OCI-LY1 (cell line): ENCODE measurements at regions not wholly inside any gene's neighbourhood (a gene's known extent, or its start where the extent isn't known, plus 50 kb on each side); places are given as distances from the start of the nearest gene placed in this dataset.
"Not testable (repeated sequence)": the region's sequence is repeated elsewhere in the genome, so short reads cannot be mapped to it uniquely, and the experiment has no call there.

Experiments
- H2AFZ ChIP-seq: fragments of 200-600 bp; sonication (generic), shearing (Covaris generic); 2 replicates; pipeline ENCODE4 v1.6.0; 2014; ENCODE audit warnings: antibody characterized with exemption, mild to moderate bottlenecking, low read length
- H3F3A ChIP-seq: fragments of 200-600 bp; sonication (generic), shearing (Covaris generic); 2 replicates; pipeline ENCODE4 v1.6.0; 2014; ENCODE audit warnings: mild to moderate bottlenecking, antibody characterized with exemption, low read length, moderate library complexity; ENCODE audit not compliant: insufficient read depth
- H3K27ac ChIP-seq: fragments of 200-600 bp; sonication (generic); 2 replicates; pipeline ENCODE4 v1.5.1; 2014; ENCODE audit warnings: low read length, mixed run types, mild to moderate bottlenecking, low read depth; ENCODE audit not compliant: poor library complexity, severe bottlenecking
- H3K27me3 ChIP-seq: fragments of 200-600 bp; sonication (generic); 2 replicates; pipeline ENCODE4 v1.6.0; 2014; ENCODE audit warnings: antibody characterized with exemption, mild to moderate bottlenecking, low read length, moderate library complexity; ENCODE audit not compliant: insufficient read depth
- H3K36me3 ChIP-seq: fragments of 200-600 bp; sonication (generic); 2 replicates; pipeline ENCODE4 v1.6.1; 2014; ENCODE audit warnings: mild to moderate bottlenecking, antibody characterized with exemption, low read length, moderate library complexity, mixed read lengths; ENCODE audit not compliant: insufficient read depth
- H3K4me1 ChIP-seq: fragments of 200-600 bp; sonication (generic); 2 replicates; pipeline ENCODE4 v1.5.1; 2014; ENCODE audit warnings: mild to moderate bottlenecking, low read length, moderate library complexity; ENCODE audit not compliant: insufficient read depth, severe bottlenecking
- H3K4me2 ChIP-seq: fragments of 200-600 bp; sonication (generic), shearing (Covaris generic); 2 replicates; pipeline ENCODE4 v1.6.1; 2014; ENCODE audit warnings: low read length
- H3K4me3 ChIP-seq: fragments of 200-600 bp; sonication (generic); 2 replicates; pipeline ENCODE4 v1.5.1; 2014; ENCODE audit warnings: low read length, low read depth, mild to moderate bottlenecking, mixed read lengths; ENCODE audit not compliant: poor library complexity, severe bottlenecking
- H3K79me2 ChIP-seq: fragments of 200-600 bp; shearing (Covaris generic); 2 replicates; pipeline ENCODE4 v1.6.1; 2016; ENCODE audit warnings: mixed run types, low read length, mixed read lengths; ENCODE audit not compliant: insufficient read depth
- H3K9ac ChIP-seq: fragments of 200-600 bp; sonication (generic), shearing (Covaris generic); 2 replicates; pipeline ENCODE4 v1.6.1; 2014; ENCODE audit warnings: mild to moderate bottlenecking, low read length, mixed read lengths
- H3K9me2 ChIP-seq: fragments of 200-600 bp; sonication (generic), shearing (Covaris generic); 2 replicates; pipeline ENCODE4 v1.6.1; 2014; ENCODE audit warnings: low read depth, mild to moderate bottlenecking, low read length, mixed read lengths
- H3K9me3 ChIP-seq: fragments of 200-600 bp; shearing (Covaris generic); 2 replicates; pipeline ENCODE4 v1.6.1; 2014; ENCODE audit warnings: low read length, mixed read lengths
- H4K20me1 ChIP-seq: fragments of 200-600 bp; sonication (generic), shearing (Covaris generic); 2 replicates; pipeline ENCODE4 v1.6.0; 2016; ENCODE audit warnings: mild to moderate bottlenecking, low read length; ENCODE audit not compliant: insufficient read depth
- EZH2 ChIP-seq: fragments of 200-600 bp; sonication (generic), shearing (Covaris generic); IDR thresholded peaks from 2 replicates; pipeline ENCODE4 v1.8.0; 2017; ENCODE audit warnings: borderline replicate concordance, mixed run types, mild to moderate bottlenecking, antibody characterized with exemption, low read length, moderate library complexity, mixed read lengths
- TF ChIP-seq, protein P1 (sequence below): fragments of 200-600 bp; sonication (generic), shearing (Covaris generic); IDR thresholded peaks from 2 replicates; pipeline ENCODE4 v1.5.1; 2017; ENCODE audit warnings: mild to moderate bottlenecking, antibody characterized with exemption, low read length, moderate library complexity, mixed read lengths

- H3K9ac ChIP-seq, result no peak overlapping the region
- H3K36me3 ChIP-seq, result no peaks in the 10 kb centered on the region
- H2AFZ ChIP-seq, result no peak overlapping the region
- H3K4me2 ChIP-seq, result no peak overlapping the region
- no peaks in the 10 kb centered on the region for H3K4me1 ChIP-seq
- H3K27me3 ChIP-seq, result no peaks in the 10 kb centered on the region
- no peaks in the 10 kb centered on the region for H3K9me2 ChIP-seq
- H3F3A ChIP-seq, result no peaks in the 10 kb centered on the region
- H3K79me2 ChIP-seq, result no peaks in the 10 kb centered on the region
- H3K4me3 ChIP-seq, result no peak overlapping the region
- TF ChIP-seq EZH2, result no peak
- TF ChIP-seq, protein P1, sequence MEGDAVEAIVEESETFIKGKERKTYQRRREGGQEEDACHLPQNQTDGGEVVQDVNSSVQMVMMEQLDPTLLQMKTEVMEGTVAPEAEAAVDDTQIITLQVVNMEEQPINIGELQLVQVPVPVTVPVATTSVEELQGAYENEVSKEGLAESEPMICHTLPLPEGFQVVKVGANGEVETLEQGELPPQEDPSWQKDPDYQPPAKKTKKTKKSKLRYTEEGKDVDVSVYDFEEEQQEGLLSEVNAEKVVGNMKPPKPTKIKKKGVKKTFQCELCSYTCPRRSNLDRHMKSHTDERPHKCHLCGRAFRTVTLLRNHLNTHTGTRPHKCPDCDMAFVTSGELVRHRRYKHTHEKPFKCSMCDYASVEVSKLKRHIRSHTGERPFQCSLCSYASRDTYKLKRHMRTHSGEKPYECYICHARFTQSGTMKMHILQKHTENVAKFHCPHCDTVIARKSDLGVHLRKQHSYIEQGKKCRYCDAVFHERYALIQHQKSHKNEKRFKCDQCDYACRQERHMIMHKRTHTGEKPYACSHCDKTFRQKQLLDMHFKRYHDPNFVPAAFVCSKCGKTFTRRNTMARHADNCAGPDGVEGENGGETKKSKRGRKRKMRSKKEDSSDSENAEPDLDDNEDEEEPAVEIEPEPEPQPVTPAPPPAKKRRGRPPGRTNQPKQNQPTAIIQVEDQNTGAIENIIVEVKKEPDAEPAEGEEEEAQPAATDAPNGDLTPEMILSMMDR, result no peak
- no peaks in the 10 kb centered on the region for H4K20me1 ChIP-seq
- no peaks in the 10 kb centered on the region for H3K9me3 ChIP-seq
- H3K27ac ChIP-seq, result no peak overlapping the region
These were observed 308.3 kb downstream of the PHF14 start for GRCh38 chr7:11281953-11282352.

- not testable (repeated sequence) for H3K9ac ChIP-seq, H3K36me3 ChIP-seq, H4K20me1 ChIP-seq, H3K27ac ChIP-seq, H3K9me2 ChIP-seq, H3K9me3 ChIP-seq, H3F3A ChIP-seq, H3K4me2 ChIP-seq, H3K27me3 ChIP-seq, H3K4me1 ChIP-seq, H3K4me3 ChIP-seq, H3K79me2 ChIP-seq, H2AFZ ChIP-seq
These were observed 309.9 kb downstream of the PHF14 start for GRCh38 chr7:11283584-11283983.

DNA sequence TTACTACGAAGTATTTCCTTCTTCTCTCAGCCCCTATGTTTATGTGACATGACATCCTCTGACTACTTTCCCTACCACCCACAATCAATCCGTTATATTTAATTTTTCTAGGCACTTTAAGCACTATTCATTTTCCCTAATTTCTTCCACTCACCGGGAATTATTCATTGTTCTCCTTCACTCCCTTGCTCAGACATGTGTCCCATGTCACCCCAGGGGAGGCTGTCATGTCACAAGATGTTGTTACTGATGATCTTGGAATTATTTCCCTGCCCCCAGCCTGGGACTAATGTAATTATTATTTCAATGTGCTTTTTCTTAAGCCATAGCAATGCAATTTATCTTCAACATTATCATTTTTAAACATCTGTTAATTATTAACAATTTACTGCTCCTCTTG, 317.2 kb downstream of the PHF14 start:
- Histone ChIP-seq H3K36me3 (no peaks in the 10 kb centered on the region), H3K9me2 (no peaks in the 10 kb centered on the region), H3K79me2 (no peaks in the 10 kb centered on the region), H3F3A (no peaks in the 10 kb centered on the region), H4K20me1 (no peaks in the 10 kb centered on the region), H3K9ac (no peak overlapping the region), H3K4me3 (no peak overlapping the region), H3K27me3 (no peaks in the 10 kb centered on the region), H2AFZ (no peak overlapping the region), H3K4me1 (no peaks in the 10 kb centered on the region), H3K4me2 (no peak overlapping the region), H3K9me3 (no peaks in the 10 kb centered on the region), H3K27ac (no peak overlapping the region)
- TF ChIP-seq, protein P1, result no peak
- TF ChIP-seq EZH2, result no peak

- TF ChIP-seq EZH2, result no peak
- TF ChIP-seq, protein P1, result no peak
- H3K79me2 ChIP-seq, result no peaks in the 10 kb centered on the region
- H3K27me3 ChIP-seq, result no peaks in the 10 kb centered on the region
- H3K36me3 ChIP-seq, result no peaks in the 10 kb centered on the region
- H3K9me2 ChIP-seq, result no peaks in the 10 kb centered on the region
- no peaks in the 10 kb centered on the region for H3F3A ChIP-seq
- H3K4me3 ChIP-seq, result no peak overlapping the region
- no peak overlapping the region for H3K9ac ChIP-seq
- H3K4me2 ChIP-seq, result no peak overlapping the region
- no peak overlapping the region for H2AFZ ChIP-seq
- no peaks in the 10 kb centered on the region for H4K20me1 ChIP-seq
- no peaks in the 10 kb centered on the region for H3K4me1 ChIP-seq
- H3K9me3 ChIP-seq, result no peaks in the 10 kb centered on the region
- no peak overlapping the region for H3K27ac ChIP-seq
These were observed 320.5 kb downstream of the PHF14 start for GRCh38 chr7:11294218-11294617.
